IMR-90 (cell line): ENCODE measurements at regions not wholly inside any gene's neighbourhood (a gene's known extent, or its start where the extent isn't known, plus 50 kb on each side); places are given as distances from the start of the nearest gene placed in this dataset.

Source experiments
- ATAC-seq: fragments of 200-7000 bp; cut with Tn5 transposase; 2 replicates; pipeline ENCODE4 v1.9.1; 2020; ENCODE audit warnings: low read depth, mild to moderate bottlenecking, moderate library complexity
- BruUV-seq: library from RNA; stranded (reverse); fragments of 400-500 nt; replicated peaks from 2 replicates; lab custom pipeline; 2021; lab: Mats Ljungman, UMichigan
- CTCF ChIA-PET: fragments of 300-600 bp; formaldehyde crosslinking; extraction: SDS; loops from one replicate; lab custom pipeline; 2021; ENCODE audit warnings: antibody characterized with exemption; lab: Yijun Ruan, JAX
- POLR2A ChIA-PET: fragments of 300-600 bp; sonication (Branson Sonifier 250); formaldehyde crosslinking; loops from one replicate; lab custom pipeline; 2022; ENCODE audit warnings: antibody characterized with exemption; ENCODE audit not compliant: unreplicated experiment; lab: Charles Lee
- DNase-seq: peaks from one replicate; pipeline ENCODE4 v3.0.0; 2013
- H2AFZ ChIP-seq: replicated peaks from 2 replicates; pipeline ENCODE3; 2013; ENCODE audit warnings: low read length, mild to moderate bottlenecking; ENCODE audit not compliant: poor library complexity
- H2AK5ac ChIP-seq: 2 replicates; pipeline ENCODE4 v1.6.1; 2013; ENCODE audit warnings: low read depth, low read length, inconsistent platforms
- H2AK9ac ChIP-seq: replicated peaks from 2 replicates; pipeline ENCODE3; 2013; ENCODE audit warnings: mild to moderate bottlenecking, low read depth, low read length, moderate library complexity; ENCODE audit not compliant: poor library complexity
- H2BK120ac ChIP-seq: 2 replicates; pipeline ENCODE4 v1.6.1; 2013; ENCODE audit warnings: low read depth, low read length, inconsistent platforms
- H2BK15ac ChIP-seq: 3 replicates; pipeline ENCODE4 v1.6.1; 2013; ENCODE audit warnings: low read depth, low read length, inconsistent platforms
- H2BK20ac ChIP-seq: 2 replicates; pipeline ENCODE4 v1.6.1; 2013; ENCODE audit warnings: low read depth, mild to moderate bottlenecking, inconsistent platforms, low read length, moderate library complexity
- H2BK5ac ChIP-seq: 2 replicates; pipeline ENCODE4 v1.6.1; 2013; ENCODE audit warnings: mild to moderate bottlenecking, low read depth, low read length, inconsistent platforms; ENCODE audit not compliant: poor library complexity, severe bottlenecking
- H3K14ac ChIP-seq: replicated peaks from 2 replicates; pipeline ENCODE4 v1.6.1; 2013; ENCODE audit warnings: low read depth, low read length, inconsistent platforms
- H3K18ac ChIP-seq: 2 replicates; pipeline ENCODE4 v1.6.1; 2013; ENCODE audit warnings: low read depth, low read length, control low read depth
- H3K23ac ChIP-seq: 2 replicates; pipeline ENCODE4 v1.6.1; 2013; ENCODE audit warnings: low read depth, low read length, inconsistent platforms
- H3K27ac ChIP-seq: 2 replicates; pipeline ENCODE4 v1.5.1; 2013; ENCODE audit warnings: mild to moderate bottlenecking, control low read depth, low read length; ENCODE audit not compliant: insufficient read depth
- H3K27me3 ChIP-seq: 2 replicates; pipeline ENCODE4 v1.6.1; 2013; ENCODE audit warnings: low read length; ENCODE audit not compliant: control insufficient read depth, insufficient read depth
- H3K36me3 ChIP-seq: 2 replicates; pipeline ENCODE4 v1.6.1; 2013; ENCODE audit warnings: low read length, mixed read lengths; ENCODE audit not compliant: control insufficient read depth, insufficient read depth
- H3K4ac ChIP-seq: 2 replicates; pipeline ENCODE4 v1.6.1; 2013; ENCODE audit warnings: low read depth, low read length, inconsistent platforms
- H3K4me1 ChIP-seq: 2 replicates; pipeline ENCODE4 v1.6.1; 2013; ENCODE audit warnings: low read length, mixed read lengths; ENCODE audit not compliant: control insufficient read depth, insufficient read depth
- H3K4me2 ChIP-seq: 2 replicates; pipeline ENCODE4 v1.6.1; 2013; ENCODE audit warnings: low read depth, mild to moderate bottlenecking, control low read depth, low read length, moderate library complexity
- H3K4me3 ChIP-seq: 2 replicates; pipeline ENCODE4 v1.5.1; 2013; ENCODE audit warnings: low read depth, mild to moderate bottlenecking, control low read depth, low read length, moderate library complexity; ENCODE audit not compliant: insufficient read depth
- H3K56ac ChIP-seq: 2 replicates; pipeline ENCODE4 v1.6.1; 2013; ENCODE audit warnings: low read length, inconsistent platforms; ENCODE audit not compliant: insufficient read depth; ENCODE audit errors: extremely low read depth
- H3K79me1 ChIP-seq, 2 experiments: 2 replicates each; pipeline ENCODE4 v1.6.1; 2013; ENCODE audit warnings: low read length in 2 of 2, inconsistent platforms in 1 of 2, low read depth in 1 of 2
- H3K9ac ChIP-seq: 2 replicates; pipeline ENCODE4 v1.6.1; 2013; ENCODE audit warnings: low read depth, low read length, control low read depth
- H3K9me1 ChIP-seq: 2 replicates; pipeline ENCODE4 v1.6.1; 2013; ENCODE audit warnings: low read length, inconsistent platforms; ENCODE audit not compliant: insufficient read depth
- H3K9me3 ChIP-seq: 2 replicates; pipeline ENCODE4 v1.6.1; 2013; ENCODE audit warnings: low read length; ENCODE audit not compliant: control insufficient read depth, insufficient read depth
- H4K20me1 ChIP-seq: 2 replicates; pipeline ENCODE4 v1.6.1; 2013; ENCODE audit warnings: low read length, inconsistent platforms; ENCODE audit not compliant: insufficient read depth
- H4K5ac ChIP-seq: 2 replicates; pipeline ENCODE4 v1.6.1; 2013; ENCODE audit warnings: mild to moderate bottlenecking, low read depth, low read length, control low read depth
- H4K8ac ChIP-seq, 2 experiments: 2 replicates each; pipeline ENCODE4 v1.6.1; 2013; ENCODE audit warnings: low read depth in 2 of 2, low read length in 2 of 2, control low read depth in 1 of 2, inconsistent platforms in 1 of 2
- H4K91ac ChIP-seq: 2 replicates; pipeline ENCODE4 v1.6.1; 2013; ENCODE audit warnings: low read depth, low read length, inconsistent platforms; ENCODE audit not compliant: insufficient read depth
- BHLHE40 ChIP-seq: fragments of 150-350 bp; IDR thresholded peaks from 2 replicates; pipeline ENCODE4 v1.6.1; 2016; ENCODE audit warnings: mild to moderate bottlenecking, low read depth, low read length
- CEBPB ChIP-seq: IDR thresholded peaks from 2 replicates; pipeline ENCODE4 v1.6.1; 2012; ENCODE audit warnings: low read depth, low read length, improper control_type of control experiment
- WGBS, 2 experiments: methylation state at CpG; one replicate each; pipeline versions ENCODE4 v1.1.5 to v1.1.7; 2013; ENCODE audit warnings: missing lambda C conversion rate in 2 of 2; ENCODE audit not compliant: insufficient read length in 1 of 2; ENCODE audit errors: extremely low coverage in 2 of 2; 5-methylcytosine and 5-hydroxymethylcytosine counted together
- dilution Hi-C: fragments of 300-500 bp; cut with HindIII; formaldehyde crosslinking; loops from one replicate; pipeline ENCODE4 v1.14.3; 2018; ENCODE audit warnings: low sequenced_read_pairs; ENCODE audit not compliant: unreplicated experiment
- in situ Hi-C: fragments of 300-500 bp; cut with MboI; formaldehyde crosslinking; loops from 3 replicates; pipeline ENCODE4 v1.14.3; 2019; ENCODE audit warnings: low sequenced_read_pairs, inconsistent platforms, mixed read lengths
- intact Hi-C: fragments of 100-400 bp; cut with micrococcal nuclease; formaldehyde crosslinking; loops from 2 replicates; pipeline ENCODE4 v1.10.0; 2022

DNA sequence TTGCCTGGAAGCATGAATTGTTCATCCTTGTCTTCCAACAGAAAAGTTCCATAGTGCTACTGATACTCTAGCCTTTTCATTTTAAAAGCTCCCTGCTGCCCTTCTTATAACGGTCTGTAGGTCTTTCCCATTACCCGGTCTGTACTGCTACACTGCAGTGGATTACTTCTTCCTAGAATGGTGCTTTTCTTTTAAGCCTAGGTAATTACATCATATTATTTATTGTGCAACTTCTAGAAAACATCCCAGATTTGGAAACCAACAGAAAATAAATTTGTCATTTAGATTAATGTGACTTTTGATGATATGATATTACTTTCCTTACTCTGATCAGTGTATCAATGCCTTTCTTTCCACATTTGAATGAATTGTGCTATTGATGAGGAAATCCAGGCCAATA lies 199.4 kb downstream of the TANC2 start:
- Histone ChIP-seq H3K36me3 (no peaks in the 10 kb centered on the region), H3K14ac (no peak overlapping the region), H2BK120ac (no peak overlapping the region), H4K20me1 (no peaks in the 10 kb centered on the region), H3K27ac (no peak overlapping the region), H3K56ac (no peak overlapping the region), H3K23ac (no peak overlapping the region), H3K4ac (no peak overlapping the region), H3K9me1 (no peaks in the 10 kb centered on the region), H4K91ac (no peak overlapping the region), H4K5ac (no peak overlapping the region), H4K8ac (no peak overlapping the region), H3K9ac (no peak overlapping the region), H3K4me2 (no peak overlapping the region), H2BK20ac (no peak overlapping the region), H3K9me3 (no peaks in the 10 kb centered on the region), H3K4me1 (no peaks in the 10 kb centered on the region), H2AK9ac (no peak overlapping the region), H2BK5ac (no peak overlapping the region), H3K79me1 (peaks cover 30 to 41% of the 10 kb centered on the region in 2 experiments), H2BK15ac (no peak overlapping the region), H3K27me3 (no peaks in the 10 kb centered on the region), H2AK5ac (no peak overlapping the region), H2AFZ (no peak overlapping the region), H3K4me3 (no peak overlapping the region), H3K18ac (no peak overlapping the region)
- no CpG with 5 or more reads among the region's 2 CpGs for WGBS, 2 experiments
- no TSS peak for BruUV-seq
- intact Hi-C loops: no loop called here
- in situ Hi-C loops: no loop called here
- CTCF ChIA-PET: interaction anchor here (0.6 kb wide), 1 partner anchor 126 kb away, joined by 6 read pairs; no protein-coding TSS in a partner anchor
- dilution Hi-C loops: no loop called here
- POLR2A ChIA-PET: no interaction called here
- ATAC-seq: no peak
- TF ChIP-seq CEBPB (peak; percentile 54), BHLHE40 (no peak)
- no peak for DNase-seq
